Amygdala (tissue), 56 donors: ENCODE measurements at regions not wholly inside any gene's neighbourhood (a gene's known extent, or its start where the extent isn't known, plus 50 kb on each side); places are given as distances from the start of the nearest gene placed in this dataset.

Experiments used
- DNase-seq, 56 donors: peaks; one replicate each; lab custom pipeline; 2025; lab: John Stamatoyannopoulos, UW

DNA sequence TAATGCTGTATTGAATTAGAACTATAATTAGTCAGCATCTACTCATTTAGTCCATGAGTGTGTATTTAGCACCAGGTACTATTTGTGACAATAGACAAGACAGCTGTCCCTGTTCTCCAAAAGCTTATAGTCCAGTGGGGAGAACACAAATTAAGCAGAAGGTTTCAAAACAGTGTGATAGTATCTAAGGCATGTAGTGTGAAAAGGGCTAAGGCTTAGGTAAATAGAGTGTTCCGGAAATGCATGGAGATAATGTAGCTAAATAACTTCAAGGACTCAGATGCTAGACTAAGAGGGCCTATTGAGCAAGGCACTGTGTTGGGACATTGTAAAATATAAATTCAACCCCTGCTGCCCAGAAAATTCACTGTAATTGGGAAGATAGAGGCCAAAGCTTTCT lies 144.1 kb upstream of the MIR17HG start:
- no peak for DNase-seq

DNA sequence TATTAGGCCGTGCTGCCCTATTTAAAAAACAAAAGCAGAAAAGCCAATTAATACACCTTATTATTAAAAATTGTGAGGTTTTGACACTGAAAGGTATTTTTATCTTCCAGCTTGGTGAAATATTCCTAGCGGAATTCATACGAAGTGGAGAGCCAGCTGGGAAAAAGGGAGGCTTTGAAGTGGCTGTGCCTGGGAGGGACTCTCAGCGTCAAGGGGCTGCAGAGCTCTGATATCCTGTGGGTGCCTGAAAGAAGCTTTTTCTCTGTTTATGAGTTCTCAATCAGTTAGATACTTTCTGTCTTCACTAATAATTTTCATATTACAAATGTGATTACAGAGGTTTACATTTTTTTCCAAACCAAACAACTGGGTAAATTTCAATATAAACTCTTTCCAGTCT lies 140.2 kb upstream of the MIR17HG start:
- no peak for DNase-seq

DNA sequence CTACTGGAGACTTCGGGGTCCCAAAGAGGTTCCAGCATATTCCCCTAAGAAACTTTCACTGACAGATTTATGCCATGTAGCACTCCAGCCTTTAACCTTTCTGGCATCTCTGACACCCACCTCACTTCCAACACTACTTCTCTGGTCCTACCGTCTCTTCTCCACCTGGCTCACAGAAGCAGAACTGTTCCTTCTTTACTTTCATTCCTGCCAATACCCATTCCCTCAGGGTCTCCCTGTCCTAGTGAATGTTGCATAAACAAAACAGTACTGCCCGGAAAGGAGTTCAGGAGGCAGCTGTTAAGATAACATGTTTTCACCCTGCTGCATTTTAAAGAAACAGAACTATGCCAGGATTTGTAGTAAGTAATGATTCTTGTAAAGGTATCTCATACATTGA lies 136.0 kb upstream of the MIR17HG start:
- no peak for DNase-seq

DNA sequence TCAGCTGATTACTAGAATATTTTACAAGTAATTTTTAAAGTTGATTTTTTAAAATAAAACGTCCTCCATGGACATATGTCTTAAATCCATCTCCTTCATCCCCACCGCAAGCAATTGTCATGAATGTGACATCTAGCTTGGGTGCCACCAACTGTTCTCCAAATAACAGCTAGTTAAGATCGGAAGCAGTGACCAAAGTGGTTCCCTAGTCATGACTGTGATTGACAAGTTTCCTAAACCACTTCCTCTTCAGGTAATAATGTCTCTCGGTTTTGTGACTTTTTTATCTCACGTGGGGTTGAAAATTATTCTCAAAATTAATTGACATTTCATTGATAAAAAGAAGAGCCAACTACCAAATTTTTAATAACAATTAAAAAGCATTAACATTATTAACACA lies 135.3 kb upstream of the MIR17HG start:
- DNase-seq: no peak

DNA sequence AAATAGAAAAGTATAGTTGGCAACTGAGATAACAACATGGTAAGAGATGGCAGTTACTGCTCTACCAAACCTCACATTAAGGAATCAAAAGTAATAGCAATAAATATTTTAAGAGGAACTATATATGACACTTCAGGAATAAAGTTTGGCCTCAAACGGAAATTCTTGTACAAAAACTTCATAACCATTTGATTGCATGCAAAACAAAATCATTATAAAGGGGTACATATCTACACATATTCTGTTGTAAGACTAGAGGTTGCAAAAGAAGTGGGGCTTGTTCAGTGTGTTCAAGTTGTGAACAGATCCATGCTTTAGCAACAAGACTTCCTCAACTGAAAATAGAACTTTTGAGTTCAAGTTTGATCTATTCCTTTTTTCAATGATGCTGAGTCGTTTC lies 133.5 kb upstream of the MIR17HG start:
- DNase-seq: no peak

DNA sequence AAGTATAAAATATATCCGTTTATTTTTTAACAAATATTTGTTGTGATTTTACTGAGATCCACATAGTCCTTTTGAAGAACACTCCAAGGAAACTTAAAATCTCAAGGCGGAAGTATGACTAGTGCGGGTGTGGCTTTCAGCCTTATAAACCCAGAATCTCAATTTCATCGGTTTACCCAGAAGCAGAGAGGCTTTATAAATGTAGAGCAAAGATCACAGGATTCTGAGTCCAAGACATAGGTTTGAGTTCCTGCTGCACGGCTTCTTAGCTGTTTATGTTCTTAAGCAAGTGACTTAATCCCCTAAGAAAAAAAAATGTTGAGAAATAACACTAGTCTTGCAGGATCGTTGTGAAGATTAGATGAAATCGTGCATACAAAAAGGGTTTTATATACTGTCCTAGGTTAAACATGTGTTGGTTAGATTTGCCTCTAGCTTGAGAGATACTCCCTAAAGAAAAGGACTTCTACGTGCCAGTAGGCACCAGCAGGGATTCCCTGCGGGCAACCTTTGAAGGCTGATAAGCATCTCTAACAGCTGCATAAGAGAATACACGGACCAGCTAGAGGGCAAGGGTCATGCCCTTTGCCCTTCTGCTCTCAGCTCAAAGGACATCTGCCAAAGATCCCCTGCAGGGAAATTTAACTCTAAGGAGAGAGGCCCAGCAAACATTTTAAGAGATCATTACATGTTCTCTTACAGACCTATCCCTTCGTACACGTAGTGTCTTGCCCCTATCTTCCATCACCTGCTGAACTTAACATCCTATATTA lies 130.4 kb upstream of the MIR17HG start:
- no peak for DNase-seq

DNA sequence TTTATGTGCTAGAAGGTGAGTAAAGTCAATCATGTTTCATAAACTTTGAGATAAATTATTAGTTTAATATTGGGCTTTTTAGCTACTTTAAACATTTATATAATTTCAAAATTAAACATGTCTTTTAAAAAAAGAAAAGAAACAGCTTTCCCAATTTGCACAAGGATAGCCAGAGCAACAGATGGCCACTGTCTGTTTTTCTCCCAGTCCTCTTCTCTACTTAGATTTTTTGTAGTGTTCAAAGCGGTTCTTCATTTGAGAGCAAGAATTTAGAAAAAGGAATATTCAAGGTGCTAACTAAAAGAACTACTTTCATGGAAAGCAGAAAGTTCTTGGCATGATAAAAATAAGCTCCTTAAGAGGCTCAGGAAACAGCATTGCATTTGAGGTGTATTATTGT lies 128.3 kb upstream of the MIR17HG start:
- DNase-seq: no peak

DNA sequence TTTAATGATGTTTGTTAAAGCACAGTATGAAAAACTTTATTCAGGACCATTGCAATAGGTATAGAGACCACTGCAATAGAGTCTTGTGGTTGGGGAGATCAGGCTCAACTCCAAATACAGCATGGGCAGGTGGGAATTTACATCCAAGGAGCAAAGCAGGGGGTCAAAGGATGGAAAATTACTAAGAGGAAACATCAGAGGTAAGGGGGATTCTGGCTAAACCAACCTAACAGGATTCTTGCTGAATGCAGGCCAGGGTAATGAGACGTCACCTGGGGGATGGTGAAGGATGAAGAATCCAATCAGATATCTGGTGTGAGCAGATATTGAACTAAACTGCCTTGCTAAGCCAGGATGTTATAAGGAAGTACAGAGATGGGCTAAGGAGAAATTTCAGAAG lies 126.6 kb upstream of the MIR17HG start:
- DNase-seq: no peak

DNA sequence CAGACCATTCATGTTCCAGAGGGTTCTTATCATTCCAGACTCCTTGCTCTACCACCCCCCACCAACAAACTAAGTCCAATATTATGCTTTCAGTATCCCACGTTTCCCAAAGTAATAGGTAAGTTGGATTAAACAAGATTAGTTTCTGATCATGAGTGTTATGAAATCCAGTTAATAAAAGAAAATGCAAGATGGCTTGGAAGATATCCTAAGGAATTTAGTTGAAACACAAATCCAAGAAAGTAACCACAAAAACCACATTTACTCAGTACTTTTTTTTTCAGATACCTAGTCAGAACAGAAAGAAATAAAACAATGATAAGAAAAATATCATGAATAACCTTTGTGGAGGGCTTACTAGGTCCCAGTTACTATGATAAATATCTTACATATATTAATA lies 119.4 kb upstream of the MIR17HG start:
- DNase-seq: no peak

DNA sequence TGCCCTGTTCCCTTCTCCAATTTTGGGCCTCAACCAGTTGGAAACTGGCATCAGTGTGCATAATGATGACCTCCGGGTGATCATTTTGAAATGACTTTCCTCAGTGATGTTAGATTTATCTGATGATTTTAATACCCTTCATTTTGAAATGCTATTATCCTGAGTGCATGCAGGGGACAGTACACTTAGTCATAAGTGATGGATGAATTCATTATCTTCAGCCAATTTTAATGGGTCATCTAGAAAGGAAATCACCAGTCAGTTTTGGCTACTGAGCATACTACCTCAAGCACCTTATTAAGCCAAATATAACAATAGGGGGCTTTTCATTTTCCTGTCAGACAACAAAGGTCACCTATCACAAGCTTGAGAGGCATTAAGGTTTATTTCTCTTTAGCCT lies 118.5 kb upstream of the MIR17HG start:
- no peak for DNase-seq

DNA sequence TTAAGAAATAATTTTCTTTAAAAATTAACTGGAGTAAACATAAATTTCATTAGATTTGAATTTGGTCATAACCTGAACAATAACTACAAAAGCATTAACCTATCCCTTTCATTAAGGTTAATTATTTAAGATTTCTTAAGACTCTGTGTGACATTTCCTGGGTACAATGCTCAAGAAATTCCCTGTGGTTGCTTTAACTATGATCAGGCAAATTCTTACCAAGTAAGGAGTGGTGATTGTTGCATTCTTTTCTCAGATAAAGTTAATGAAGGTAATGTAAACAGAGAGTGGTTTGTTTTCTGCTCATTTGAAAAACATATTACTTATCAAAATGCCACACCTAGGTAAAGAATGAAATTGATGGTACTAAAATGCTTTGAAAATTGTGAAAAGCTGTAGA lies 114.8 kb upstream of the MIR17HG start:
- no peak for DNase-seq

DNA sequence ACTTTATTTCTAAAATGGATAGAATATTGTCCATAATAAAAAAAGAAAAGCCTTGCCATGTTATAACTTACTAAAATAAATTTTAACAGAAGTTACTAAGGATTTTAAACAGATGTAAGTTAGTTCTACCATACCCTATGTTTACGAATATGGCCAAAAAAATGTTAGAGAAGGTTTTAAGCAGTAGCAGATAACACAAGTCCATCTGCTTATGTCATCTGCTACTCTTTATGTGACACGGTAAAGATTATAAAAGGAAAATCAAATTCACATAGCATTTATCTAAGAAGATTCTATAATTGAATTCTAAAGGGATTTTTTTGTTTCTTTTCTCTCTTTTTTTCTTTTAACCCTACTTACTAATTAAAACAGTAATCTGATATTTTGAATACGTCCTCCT lies 114.2 kb upstream of the MIR17HG start:
- no peak for DNase-seq

DNA sequence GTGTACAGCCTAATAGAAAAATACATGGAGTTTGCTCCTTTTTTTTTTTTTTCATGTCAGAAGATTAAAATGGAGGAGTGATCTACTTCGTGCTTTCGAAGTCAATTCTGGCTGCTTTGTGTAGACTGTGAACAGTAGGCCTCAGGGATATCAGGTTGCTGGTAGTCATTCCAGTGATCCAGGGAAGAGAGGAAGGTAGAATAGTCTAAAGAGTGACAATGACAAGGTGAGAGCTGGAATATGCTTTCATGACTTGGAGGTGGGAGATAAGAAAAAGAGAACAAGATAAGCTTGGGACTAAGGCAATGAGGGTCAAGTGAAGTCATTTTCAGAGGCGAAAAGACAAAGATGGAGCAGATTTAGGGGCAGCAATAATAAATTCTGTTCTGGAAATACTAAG lies 111.3 kb upstream of the MIR17HG start:
- no peak for DNase-seq

DNA sequence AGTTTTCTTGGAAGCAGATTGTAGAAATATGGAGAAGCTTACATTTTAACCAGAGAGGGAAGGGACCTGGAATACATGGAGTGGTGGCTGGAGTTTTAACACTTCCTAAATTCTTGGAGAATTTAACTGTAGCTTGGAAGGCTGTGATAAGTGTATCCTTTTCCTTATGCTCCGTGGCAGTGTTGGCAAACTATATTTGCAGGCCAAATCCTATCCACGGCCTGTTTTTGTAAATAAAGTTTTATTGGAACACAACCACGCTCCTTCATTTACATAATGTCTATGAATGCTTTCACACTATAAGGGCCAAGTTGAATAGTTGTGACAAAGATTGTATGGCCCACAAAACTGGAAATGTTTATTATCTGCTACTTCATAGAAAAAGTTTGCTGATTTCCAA lies 110.6 kb upstream of the MIR17HG start:
- no peak for DNase-seq

DNA sequence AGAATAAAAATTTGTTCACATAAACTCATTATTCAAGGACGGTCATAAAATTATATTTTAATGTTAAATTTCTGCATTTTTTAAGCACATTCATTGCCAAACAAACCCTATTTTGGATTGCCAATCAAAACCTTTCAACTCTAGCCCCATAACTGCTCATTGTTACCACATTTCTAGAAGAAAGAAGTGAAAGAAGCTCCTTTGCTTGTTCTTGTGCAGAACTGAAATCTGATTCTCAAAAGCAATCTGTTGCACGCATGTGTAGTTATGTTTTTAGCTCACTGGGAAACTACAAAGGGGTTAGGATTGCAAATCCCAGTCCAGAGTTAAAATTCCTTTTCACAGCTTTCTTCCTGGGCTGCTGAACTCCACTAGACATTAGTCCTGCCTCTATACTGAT lies 109.5 kb upstream of the MIR17HG start:
- no peak for DNase-seq

DNA sequence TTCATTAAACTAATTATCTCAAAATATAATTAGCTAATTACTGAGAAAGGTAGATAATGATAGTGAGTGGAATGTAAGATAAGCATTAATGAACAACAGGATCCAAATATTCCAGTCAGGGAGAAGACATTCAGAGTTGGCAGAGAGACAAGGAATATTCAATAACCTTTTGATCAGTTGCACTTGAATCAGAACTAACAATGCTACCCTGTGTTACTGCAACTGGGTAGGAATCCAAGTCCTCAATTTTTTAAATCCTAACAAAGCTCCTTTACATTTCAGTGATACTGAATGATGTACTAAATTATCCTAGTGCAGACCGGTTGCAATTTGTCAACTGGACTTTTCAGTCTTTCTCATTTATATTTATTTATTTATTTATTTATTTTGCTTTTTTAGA lies 107.1 kb upstream of the MIR17HG start:
- no peak for DNase-seq

DNA sequence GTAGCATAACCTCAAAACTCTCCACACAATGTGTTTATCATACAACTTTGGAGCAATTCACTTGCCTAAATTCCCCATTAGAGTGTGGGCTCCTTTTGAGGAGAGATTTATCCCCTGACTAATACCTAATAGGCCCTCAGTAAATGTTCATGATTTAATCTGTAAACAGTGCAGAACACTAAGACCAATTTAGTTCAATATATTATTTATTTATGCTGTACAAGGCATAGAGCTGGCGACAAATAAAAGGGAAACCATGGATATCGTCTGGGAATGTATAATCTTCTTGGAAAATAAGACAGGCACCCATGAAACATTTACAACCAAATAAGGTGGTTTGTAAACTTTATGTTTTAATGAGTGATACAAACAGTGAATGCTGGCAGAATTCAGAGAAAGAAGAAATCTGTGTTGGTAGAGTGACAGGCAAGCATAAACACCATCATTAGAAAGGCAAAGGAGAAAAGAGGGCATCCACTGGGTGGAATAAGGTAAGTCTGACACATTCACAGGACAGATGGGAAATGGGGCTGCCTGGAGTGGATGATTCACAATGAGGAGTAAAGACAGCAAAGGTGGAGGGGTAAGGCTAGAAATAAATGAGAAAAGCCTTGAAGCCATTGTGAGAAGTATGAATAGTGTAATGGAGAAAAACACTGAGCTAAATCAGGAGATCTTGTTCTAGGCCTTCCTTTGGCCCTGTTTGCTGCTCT lies 106.1 kb upstream of the MIR17HG start:
- DNase-seq: no peak

DNA sequence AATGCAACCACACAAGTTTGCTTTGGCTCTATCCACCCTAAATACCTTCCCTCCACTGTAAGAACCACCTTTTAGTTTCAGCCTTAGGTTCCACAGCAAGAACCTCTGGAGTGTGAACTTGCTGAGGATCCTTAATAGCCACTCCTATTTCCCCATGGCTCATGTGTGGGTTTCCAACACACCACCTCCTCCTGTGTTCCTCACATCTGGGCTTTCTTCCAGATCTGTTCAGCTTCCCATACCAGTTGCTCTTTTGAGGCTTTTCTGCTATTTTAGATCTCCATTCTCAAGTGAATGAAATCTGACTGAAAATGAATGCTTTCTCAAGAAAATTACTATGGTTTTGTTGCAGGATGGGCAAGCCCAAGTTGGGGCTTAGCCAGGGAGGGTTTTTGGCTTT lies 104.8 kb upstream of the MIR17HG start:
- DNase-seq: no peak

DNA sequence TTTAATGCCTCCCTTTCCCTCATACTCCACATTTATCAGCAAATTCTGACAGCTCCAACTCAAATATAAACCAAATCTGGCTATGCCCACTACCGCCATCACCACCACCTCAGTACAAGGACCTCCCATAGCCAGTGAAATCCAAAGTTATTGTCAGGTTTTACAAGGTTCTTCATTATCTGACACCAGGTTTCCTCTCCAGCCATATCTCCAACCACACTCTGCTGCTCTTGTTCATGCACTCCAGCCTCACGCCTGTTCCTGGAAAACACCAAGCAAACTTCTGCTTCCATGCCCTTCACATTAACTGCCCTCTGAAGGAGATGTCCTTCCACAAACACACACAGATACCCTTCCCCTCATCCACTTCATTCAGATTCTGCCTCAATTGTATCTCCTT lies 102.2 kb upstream of the MIR17HG start:
- no peak for DNase-seq

DNA sequence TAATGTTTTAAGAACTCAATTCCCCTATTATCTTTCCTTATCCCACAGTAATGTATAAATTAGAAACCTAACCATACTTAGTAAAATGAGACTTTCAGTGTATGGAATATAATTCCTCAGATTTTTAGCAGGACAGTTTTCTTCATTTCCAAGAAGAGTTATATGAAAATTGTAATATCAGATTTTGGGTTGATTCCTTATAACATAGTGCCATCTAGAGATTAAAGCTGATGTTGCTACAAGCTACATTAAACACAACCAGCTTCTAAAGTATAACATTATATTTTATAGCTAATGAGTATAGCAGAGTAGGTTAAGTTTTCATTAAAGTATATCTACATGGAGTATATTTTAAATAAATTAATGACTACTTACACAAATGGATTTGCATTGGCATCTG lies 99.7 kb upstream of the MIR17HG start:
- no peak for DNase-seq

DNA sequence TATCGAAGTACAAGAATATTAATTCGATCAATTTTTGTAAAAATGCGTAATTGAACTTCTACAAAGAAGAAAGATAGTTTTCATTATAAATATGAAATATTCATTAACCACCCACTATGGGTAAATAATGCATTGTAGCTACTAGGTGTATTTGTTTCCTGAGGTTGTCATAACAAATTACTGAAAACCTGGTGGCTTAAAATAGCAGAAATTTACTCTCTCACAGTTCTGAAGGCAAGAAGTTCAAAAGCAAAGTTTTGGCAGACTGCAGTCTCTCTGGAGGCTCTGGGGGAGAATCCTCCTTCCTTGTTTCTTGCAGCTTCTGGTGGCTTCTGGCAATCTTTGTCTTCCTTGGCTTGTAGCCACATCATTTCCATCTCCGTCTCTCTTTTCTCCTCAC lies 99.2 kb upstream of the MIR17HG start:
- no peak for DNase-seq

DNA sequence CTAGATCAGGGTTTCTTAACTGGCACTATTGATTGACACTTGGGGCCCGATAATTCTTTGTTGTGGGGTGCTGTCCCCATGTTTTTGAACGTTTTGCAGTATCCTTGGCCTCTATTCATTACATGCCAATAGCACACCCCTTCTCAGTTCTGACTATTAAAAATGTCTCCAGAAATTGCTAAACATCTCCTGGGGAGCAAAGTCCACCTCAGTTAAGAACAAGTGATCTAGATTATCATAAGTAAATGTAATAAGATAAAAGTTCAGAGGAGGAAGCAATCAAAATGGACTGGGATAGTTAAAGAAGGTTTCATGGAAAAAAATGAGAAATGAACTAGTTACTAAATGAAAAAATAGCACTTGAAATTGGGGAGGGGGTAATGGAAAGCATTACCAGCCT lies 98.1 kb upstream of the MIR17HG start:
- DNase-seq: no peak

DNA sequence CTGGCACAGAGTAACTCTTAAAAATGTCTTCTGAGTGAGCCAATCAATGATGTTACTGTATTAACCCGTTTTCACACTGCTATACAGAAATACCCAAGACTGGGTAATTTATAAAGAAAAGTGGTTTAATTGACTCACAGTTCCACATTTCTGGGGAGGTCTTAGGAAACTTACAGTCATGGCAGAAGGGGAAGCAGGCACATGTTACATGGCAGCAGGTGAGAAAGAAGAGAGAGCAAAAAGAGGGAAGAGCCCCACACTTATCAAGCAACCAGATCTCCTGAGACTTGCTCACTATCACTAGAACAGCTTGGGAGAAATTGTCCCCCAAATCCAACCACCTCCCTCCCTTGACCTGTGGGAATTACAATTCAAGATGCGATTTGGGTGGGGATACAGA lies 97.6 kb upstream of the MIR17HG start:
- DNase-seq: no peak
